GM12878 (cell line): ENCODE measurements at regions not wholly inside any gene's neighbourhood (a gene's known extent, or its start where the extent isn't known, plus 50 kb on each side); places are given as distances from the start of the nearest gene placed in this dataset.

Experiments
- ATAC-seq: fragments of 200-7000 bp; cut with Tn5 transposase; 3 replicates; pipeline ENCODE4 v1.9.1; 2020; ENCODE audit warnings: mild to moderate bottlenecking, moderate library complexity
- BruUV-seq: library from RNA; stranded (reverse); fragments of 400-500 nt; replicated peaks from 2 replicates; lab custom pipeline; 2021; lab: Mats Ljungman, UMichigan
- CTCF ChIA-PET: fragments of 300-600 bp; sonication (Branson Sonifier 250); formaldehyde crosslinking; extraction: SDS; loops from one replicate; lab custom pipeline; 2021; ENCODE audit warnings: inconsistent platforms; lab: Yijun Ruan, JAX
- POLR2A ChIA-PET: fragments of 350-600 bp; formaldehyde crosslinking; extraction: SDS; loops from one replicate; lab custom pipeline; 2021; ENCODE audit warnings: inconsistent platforms; lab: Charles Lee
- RAD21 ChIA-PET: fragments of 300-600 bp; sonication (Branson Sonifier 250); formaldehyde crosslinking; loops from one replicate; lab custom pipeline; 2023; ENCODE audit warnings: antibody characterized with exemption; ENCODE audit not compliant: unreplicated experiment; lab: Charles Lee
- SMC1A ChIA-PET: fragments of 300-600 bp; sonication (Branson Sonifier 250); formaldehyde crosslinking; loops from one replicate; lab custom pipeline; 2023; ENCODE audit not compliant: unreplicated experiment, uncharacterized antibody; lab: Charles Lee
- DNase-seq: peaks from one replicate; pipeline ENCODE4 v3.0.0-alpha.2; 2011; ENCODE audit warnings: low read depth, low spot score
- FAIRE-seq: peaks from 3 replicates; lab custom pipeline; 2011; peaks lifted over from hg19 to GRCh38; lab: Jason Lieb, UNC
- H2AFZ ChIP-seq: 2 replicates; pipeline ENCODE4 v1.6.0; 2011; ENCODE audit warnings: low read depth, low read length, control low read depth; ENCODE audit not compliant: control insufficient read depth
- H3K27ac ChIP-seq: 2 replicates; pipeline ENCODE4 v1.5.1; 2011; ENCODE audit warnings: control low read depth; ENCODE audit not compliant: control insufficient read depth, insufficient read depth
- H3K27me3 ChIP-seq, 2 experiments: replicated peaks in 1 of 2; 2 replicates each; pipeline versions ENCODE4 v1.6.0 to v1.6.1; 2011; ENCODE audit warnings: low read length in 1 of 2; ENCODE audit not compliant: control insufficient read depth in 2 of 2, insufficient read depth in 2 of 2
- H3K36me3 ChIP-seq, 2 experiments: 2 replicates each; pipeline ENCODE4 v1.5.1; 2011; ENCODE audit warnings: low read length in 1 of 2; ENCODE audit not compliant: control insufficient read depth in 2 of 2, insufficient read depth in 2 of 2
- H3K4me1 ChIP-seq: 2 replicates; pipeline ENCODE4 v1.6.1; 2011; ENCODE audit warnings: mild to moderate bottlenecking, low read length, moderate library complexity, mixed read lengths; ENCODE audit not compliant: control insufficient read depth, insufficient read depth
- H3K4me2 ChIP-seq: 2 replicates; pipeline ENCODE4 v1.6.0; 2011; ENCODE audit warnings: control low read depth; ENCODE audit not compliant: control insufficient read depth, insufficient read depth
- H3K4me3 ChIP-seq: fragments of 200-600 bp; sonication (generic); 2 replicates; pipeline ENCODE4 v1.5.1; 2016
- H3K79me2 ChIP-seq: 2 replicates; pipeline ENCODE4 v1.6.0; 2011; ENCODE audit warnings: low read length; ENCODE audit not compliant: control insufficient read depth, insufficient read depth
- H3K9ac ChIP-seq: 2 replicates; pipeline ENCODE4 v1.8.0; 2011; ENCODE audit warnings: low read length, control low read depth, mixed read lengths; ENCODE audit not compliant: control insufficient read depth, insufficient read depth
- H3K9me3 ChIP-seq: replicated peaks from 3 replicates; pipeline ENCODE4 v1.5.1; 2011; ENCODE audit warnings: mild to moderate bottlenecking, low read length; ENCODE audit not compliant: control insufficient read depth, insufficient read depth
- H4K20me1 ChIP-seq: 2 replicates; pipeline ENCODE4 v1.6.0; 2011; ENCODE audit not compliant: control insufficient read depth, insufficient read depth
- CREM ChIP-seq: IDR thresholded peaks from 2 replicates; pipeline ENCODE4 v1.6.1; 2014; ENCODE audit warnings: antibody characterized with exemption, low read depth
- PML ChIP-seq: IDR thresholded peaks from 2 replicates; pipeline ENCODE4 v1.6.1; 2012; ENCODE audit warnings: low read length, inconsistent platforms
- POU2F2 ChIP-seq: IDR thresholded peaks from 3 replicates; pipeline ENCODE4 v1.6.1; 2011; ENCODE audit warnings: low read depth, mild to moderate bottlenecking, low read length, borderline replicate concordance
- SREBF2 ChIP-seq: IDR thresholded peaks from 2 replicates; pipeline ENCODE4 v1.6.1; 2012; ENCODE audit warnings: mild to moderate bottlenecking, low read length
- WGBS: methylation state at CpG from one replicate; pipeline ENCODE4 v1.1.6; 2016; ENCODE audit warnings: low lambda C conversion rate; ENCODE audit not compliant: insufficient replicate concordance, insufficient coverage; ENCODE audit errors: missing lambda C conversion rate; 5-methylcytosine and 5-hydroxymethylcytosine counted together
- in situ Hi-C: fragments of 300-500 bp; cut with MboI; formaldehyde crosslinking; loops from 9 replicates; pipeline ENCODE4 v1.14.3; 2018; ENCODE audit warnings: mixed read lengths
- intact Hi-C: fragments of 100-400 bp; cut with micrococcal nuclease; formaldehyde crosslinking; loops from one replicate; pipeline ENCODE4 v1.14.2; 2022; ENCODE audit not compliant: unreplicated experiment
- TF ChIP-seq, protein P1 (sequence below): fragments of 450-650 bp; IDR thresholded peaks from 2 replicates; pipeline ENCODE4 v1.6.1; 2016; ENCODE audit warnings: mild to moderate bottlenecking

DNA sequence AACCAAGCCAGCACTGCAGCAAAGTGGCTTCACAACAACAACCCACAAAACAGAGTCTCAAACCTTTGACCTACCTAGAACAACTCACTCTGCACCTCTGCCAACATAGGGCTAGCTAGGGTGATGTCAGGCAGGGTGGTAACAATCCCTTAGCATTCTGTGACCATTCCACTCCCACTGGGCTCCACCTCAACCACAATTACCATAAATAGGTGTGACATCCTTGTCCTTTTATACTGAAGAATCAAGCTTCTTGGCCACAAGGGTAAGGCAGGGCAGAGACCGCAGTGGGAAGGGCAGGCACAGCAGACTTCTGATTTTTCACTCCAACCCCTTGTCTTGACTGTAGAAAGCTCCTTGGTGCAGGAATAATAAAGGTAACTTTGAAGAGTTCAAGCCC lies 795.4 kb upstream of the DIAPH2 start:
- FAIRE-seq (no peak), ATAC-seq (no peak), DNase-seq (no peak)
- POLR2A ChIA-PET = no interaction called here
- intact Hi-C loops = no loop called here
- SMC1A ChIA-PET = no interaction called here
- RAD21 ChIA-PET = no interaction called here
- Histone ChIP-seq H4K20me1 (no peaks in the 10 kb centered on the region), H3K9me3 (no peaks in the 10 kb centered on the region), H3K79me2 (no peaks in the 10 kb centered on the region), H3K4me1 (no peaks in the 10 kb centered on the region), H2AFZ (no peak overlapping the region), H3K27me3 (no peaks in the 10 kb centered on the region), H3K9ac (no peak overlapping the region), H3K27ac (no peak overlapping the region), H3K4me2 (no peak overlapping the region), H3K36me3 (no peaks in the 10 kb centered on the region), H3K4me3 (no peak overlapping the region)
- BruUV-seq = no TSS peak
- CTCF ChIA-PET = no interaction called here
- 29% methylated on average over 1 of the region's 1 CpG for WGBS
- TF ChIP-seq CREM (no peak), PML (no peak)
- TF ChIP-seq, protein P1, sequence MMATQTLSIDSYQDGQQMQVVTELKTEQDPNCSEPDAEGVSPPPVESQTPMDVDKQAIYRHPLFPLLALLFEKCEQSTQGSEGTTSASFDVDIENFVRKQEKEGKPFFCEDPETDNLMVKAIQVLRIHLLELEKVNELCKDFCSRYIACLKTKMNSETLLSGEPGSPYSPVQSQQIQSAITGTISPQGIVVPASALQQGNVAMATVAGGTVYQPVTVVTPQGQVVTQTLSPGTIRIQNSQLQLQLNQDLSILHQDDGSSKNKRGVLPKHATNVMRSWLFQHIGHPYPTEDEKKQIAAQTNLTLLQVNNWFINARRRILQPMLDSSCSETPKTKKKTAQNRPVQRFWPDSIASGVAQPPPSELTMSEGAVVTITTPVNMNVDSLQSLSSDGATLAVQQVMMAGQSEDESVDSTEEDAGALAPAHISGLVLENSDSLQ = no peak
- in situ Hi-C loops = loop anchor here (10.0 kb wide), 1 partner anchor 64 kb away; no protein-coding TSS in a partner anchor

DNA sequence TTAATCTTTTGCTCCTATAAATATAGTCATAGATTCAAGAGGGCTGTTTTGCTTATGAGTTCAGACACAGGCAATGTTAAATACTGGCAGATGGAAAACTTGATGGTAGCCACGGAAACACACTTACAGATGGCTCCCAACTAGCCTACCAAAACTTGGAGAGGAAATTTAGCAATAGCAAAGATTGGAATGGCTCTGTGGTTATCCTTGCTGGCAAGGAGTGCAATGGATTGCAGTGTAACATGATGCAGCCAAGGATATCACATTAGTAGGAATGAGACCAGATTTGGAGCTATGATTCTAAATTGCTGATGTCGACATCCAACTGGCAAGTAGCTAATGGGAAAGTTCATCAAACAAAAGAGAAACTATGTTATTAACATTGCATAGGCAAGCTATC lies 791.0 kb upstream of the DIAPH2 start:
- WGBS = 0% methylated on average over 2 of the region's 2 CpGs
- Histone ChIP-seq H3K27me3 (no peaks in the 10 kb centered on the region), H3K4me2 (no peak overlapping the region), H3K4me1 (no peaks in the 10 kb centered on the region), H4K20me1 (no peaks in the 10 kb centered on the region), H3K79me2 (no peaks in the 10 kb centered on the region), H3K36me3 (no peaks in the 10 kb centered on the region), H3K9me3 (no peaks in the 10 kb centered on the region), H3K9ac (no peak overlapping the region), H2AFZ (no peak overlapping the region), H3K27ac (no peak overlapping the region), H3K4me3 (no peak overlapping the region)
- RAD21 ChIA-PET = no interaction called here
- intact Hi-C loops (no loop called here), in situ Hi-C loops (no loop called here)
- TF ChIP-seq SREBF2 (no peak), POU2F2 (no peak)
- POLR2A ChIA-PET = no interaction called here
- CTCF ChIA-PET = interaction anchor here (1.0 kb wide), 1 partner anchor 50 kb away, joined by 3 read pairs; no protein-coding TSS in a partner anchor
- SMC1A ChIA-PET = interaction anchor here (1.1 kb wide), 1 partner anchor 17 kb away, joined by 3 read pairs; no protein-coding TSS in a partner anchor
- BruUV-seq = no TSS peak
- no peak for ATAC-seq
- FAIRE-seq = no peak
- DNase-seq = no peak
